ENCODE measurements at regions not wholly inside any gene's neighbourhood (a gene's known extent, or its start where the extent isn't known, plus 50 kb on each side); places are given as distances from the start of the nearest gene placed in this dataset.

GRCh38 chr5:67297802-67298532, 101.4 kb upstream of the CD180 start:
- H3K4ac ChIP-seq (ENCODE audit: low read depth, low read length), result no peak overlapping the region
- H4K8ac ChIP-seq (replicated peaks; ENCODE audit: insufficient read length, low read depth, low read length), result no peak overlapping the region
- H3K79me2 ChIP-seq (ENCODE audit: insufficient read depth, low read length), result no peaks in the 10 kb centered on the region
- no peak overlapping the region for H2BK5ac ChIP-seq (ENCODE audit: insufficient read length, low read length)
- no peaks in the 10 kb centered on the region for H4K20me1 ChIP-seq (ENCODE audit: control insufficient read depth, insufficient read depth, insufficient read length)
- no peak overlapping the region for H2BK12ac ChIP-seq (ENCODE audit: insufficient read length, low read depth, low read length)
- H3K18ac ChIP-seq (ENCODE audit: insufficient read length, low read depth, low read length), result no peak overlapping the region
- H3K27ac ChIP-seq (ENCODE audit: insufficient read length, low read depth, low read length), result no peak overlapping the region
- Mint-ChIP-seq H3K27me3 (ENCODE audit: low read depth) (no peaks in the 10 kb centered on the region), H3K9me3 (no peaks in the 10 kb centered on the region), H3K27ac (no peak overlapping the region), H3K4me3 (no peak overlapping the region), H3K4me1 (no peaks in the 10 kb centered on the region), H3K36me3 (ENCODE audit: insufficient read depth in 1 of 3, low read depth in 3 of 3) (no peaks in the 10 kb centered on the region)
- DNase-seq, result no peak
- no peak overlapping the region for H3K9ac ChIP-seq (ENCODE audit: extremely low read depth, insufficient read length, low read length)
- H3K23me2 ChIP-seq (ENCODE audit: insufficient read length, low read depth, low read length, poor library complexity, severe bottlenecking), result no peaks in the 10 kb centered on the region
- H2BK15ac ChIP-seq (ENCODE audit: low read depth, low read length), result no peak overlapping the region
- no peak overlapping the region for H4K5ac ChIP-seq (ENCODE audit: insufficient read length, low read depth, low read length)
- no peak overlapping the region for H3K23ac ChIP-seq (ENCODE audit: insufficient read length, low read depth, low read length)
- no peak overlapping the region for H2AK5ac ChIP-seq (ENCODE audit: insufficient read length, low read length)
- no peaks in the 10 kb centered on the region for H3K9me3 ChIP-seq (ENCODE audit: control insufficient read depth, low read depth, low read length)
- H2BK20ac ChIP-seq (ENCODE audit: low read depth, low read length, poor library complexity, severe bottlenecking), result no peak overlapping the region
- no peak for TF ChIP-seq CTCF (conservative IDR thresholded peaks at IDR 0.05)
- no peak overlapping the region for H2BK120ac ChIP-seq (ENCODE audit: low read depth, low read length, poor library complexity, severe bottlenecking)
- no peak overlapping the region for H2AFZ ChIP-seq (ENCODE audit: low read length)
- 0 out of 2 replicates have a peak, but pooled peaks cover 2% of the 10 kb centered on the region for H3K4me1 ChIP-seq (ENCODE audit: insufficient read depth, low read length)
- no peak overlapping the region for H3K14ac ChIP-seq (ENCODE audit: insufficient read depth, low read length)
- H3K56ac ChIP-seq (ENCODE audit: insufficient read length, low read depth, low read length), result no peak overlapping the region
- H3K79me1 ChIP-seq (ENCODE audit: insufficient read depth, low read depth, low read length, poor library complexity, severe bottlenecking), result no peaks in the 10 kb centered on the region
- H3K27me3 ChIP-seq (ENCODE audit: insufficient read depth, low read length), result no peaks in the 10 kb centered on the region
- H3K4me2 ChIP-seq (ENCODE audit: insufficient read depth, insufficient read length, low read length), result no peak overlapping the region
- H4K91ac ChIP-seq (ENCODE audit: insufficient read length, low read depth, low read length), result no peak overlapping the region
- WGBS (ENCODE audit: extremely low coverage, insufficient read length, low lambda C conversion rate), result no CpG with 5 or more reads among the region's 5 CpGs
- H3T11ph ChIP-seq (ENCODE audit: low read length), result no peak overlapping the region
